Sigmoid colon (tissue), 4 donors: ENCODE measurements at regions not wholly inside any gene's neighbourhood (a gene's known extent, or its start where the extent isn't known, plus 50 kb on each side); places are given as distances from the start of the nearest gene placed in this dataset.

Experiments
- EP300 ChIP-seq, 4 donors: sonication (generic); formaldehyde crosslinking; IDR thresholded peaks; one replicate each; pipeline ENCODE4 v1.6.1; 2017; ENCODE audit warnings: antibody characterized with exemption in 4 of 4
- POLR2A ChIP-seq, 2 donors: fragments of 450-650 bp; IDR thresholded peaks; one replicate each; pipeline ENCODE4 v1.6.1; 2016; ENCODE audit warnings: antibody characterized with exemption in 2 of 2, mild to moderate bottlenecking in 2 of 2, moderate library complexity in 2 of 2
- POLR2AphosphoS5 ChIP-seq, 4 donors: sonication (generic); formaldehyde crosslinking; IDR thresholded peaks; one replicate each; pipeline ENCODE4 v1.6.1; 2017; ENCODE audit warnings: antibody characterized with exemption in 4 of 4
- TF ChIP-seq, protein P1 (sequence below), 4 experiments: fragments of 450-650 bp in 3 of 4; fragments of 200-600 bp in 1 of 4; IDR thresholded peaks; one replicate each; pipeline ENCODE4 v1.5.1; 2016 to 2019; ENCODE audit warnings: antibody characterized with exemption in 4 of 4, mild to moderate bottlenecking in 3 of 4, moderate library complexity in 2 of 4

GRCh38 chr20:56840716-56841261 lies 211.7 kb downstream of the TFAP2C start:
- TF ChIP-seq, protein P1, sequence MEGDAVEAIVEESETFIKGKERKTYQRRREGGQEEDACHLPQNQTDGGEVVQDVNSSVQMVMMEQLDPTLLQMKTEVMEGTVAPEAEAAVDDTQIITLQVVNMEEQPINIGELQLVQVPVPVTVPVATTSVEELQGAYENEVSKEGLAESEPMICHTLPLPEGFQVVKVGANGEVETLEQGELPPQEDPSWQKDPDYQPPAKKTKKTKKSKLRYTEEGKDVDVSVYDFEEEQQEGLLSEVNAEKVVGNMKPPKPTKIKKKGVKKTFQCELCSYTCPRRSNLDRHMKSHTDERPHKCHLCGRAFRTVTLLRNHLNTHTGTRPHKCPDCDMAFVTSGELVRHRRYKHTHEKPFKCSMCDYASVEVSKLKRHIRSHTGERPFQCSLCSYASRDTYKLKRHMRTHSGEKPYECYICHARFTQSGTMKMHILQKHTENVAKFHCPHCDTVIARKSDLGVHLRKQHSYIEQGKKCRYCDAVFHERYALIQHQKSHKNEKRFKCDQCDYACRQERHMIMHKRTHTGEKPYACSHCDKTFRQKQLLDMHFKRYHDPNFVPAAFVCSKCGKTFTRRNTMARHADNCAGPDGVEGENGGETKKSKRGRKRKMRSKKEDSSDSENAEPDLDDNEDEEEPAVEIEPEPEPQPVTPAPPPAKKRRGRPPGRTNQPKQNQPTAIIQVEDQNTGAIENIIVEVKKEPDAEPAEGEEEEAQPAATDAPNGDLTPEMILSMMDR (IDR thresholded peaks at IDR 0.05) = no peak
- no peak for TF ChIP-seq POLR2A (IDR thresholded peaks at IDR 0.05)
- no peak for TF ChIP-seq POLR2AphosphoS5 (IDR thresholded peaks at IDR 0.05)
- TF ChIP-seq EP300 (IDR thresholded peaks at IDR 0.05) = no peak
